ENCODE measurements at regions not wholly inside any gene's neighbourhood (a gene's known extent, or its start where the extent isn't known, plus 50 kb on each side); places are given as distances from the start of the nearest gene placed in this dataset.

DNA sequence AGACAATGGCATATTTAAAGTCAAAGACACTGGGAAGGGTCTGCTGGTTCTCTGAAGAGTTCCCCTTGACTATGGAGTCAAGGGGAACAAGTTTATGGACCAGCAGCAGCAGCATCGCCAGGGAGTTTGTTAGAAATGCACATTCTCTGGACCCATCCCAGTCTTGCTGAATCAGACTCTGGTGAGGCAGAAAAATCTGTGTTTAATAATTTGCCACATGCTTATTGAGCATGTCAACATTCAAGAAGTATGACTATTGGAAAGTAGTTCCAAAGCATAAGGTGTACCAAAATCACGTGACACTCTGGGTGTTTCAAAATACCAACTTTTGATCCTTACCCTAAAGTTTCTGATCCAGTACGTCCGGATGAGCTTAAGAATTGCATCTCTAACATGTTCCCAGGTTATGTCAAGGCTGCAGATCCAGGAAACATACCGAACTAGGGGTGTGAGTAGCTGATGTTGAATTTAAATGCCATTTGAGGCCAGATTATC is 853.8 kb downstream of the TMEM182 start:
- TF ChIP-seq, protein P1, sequence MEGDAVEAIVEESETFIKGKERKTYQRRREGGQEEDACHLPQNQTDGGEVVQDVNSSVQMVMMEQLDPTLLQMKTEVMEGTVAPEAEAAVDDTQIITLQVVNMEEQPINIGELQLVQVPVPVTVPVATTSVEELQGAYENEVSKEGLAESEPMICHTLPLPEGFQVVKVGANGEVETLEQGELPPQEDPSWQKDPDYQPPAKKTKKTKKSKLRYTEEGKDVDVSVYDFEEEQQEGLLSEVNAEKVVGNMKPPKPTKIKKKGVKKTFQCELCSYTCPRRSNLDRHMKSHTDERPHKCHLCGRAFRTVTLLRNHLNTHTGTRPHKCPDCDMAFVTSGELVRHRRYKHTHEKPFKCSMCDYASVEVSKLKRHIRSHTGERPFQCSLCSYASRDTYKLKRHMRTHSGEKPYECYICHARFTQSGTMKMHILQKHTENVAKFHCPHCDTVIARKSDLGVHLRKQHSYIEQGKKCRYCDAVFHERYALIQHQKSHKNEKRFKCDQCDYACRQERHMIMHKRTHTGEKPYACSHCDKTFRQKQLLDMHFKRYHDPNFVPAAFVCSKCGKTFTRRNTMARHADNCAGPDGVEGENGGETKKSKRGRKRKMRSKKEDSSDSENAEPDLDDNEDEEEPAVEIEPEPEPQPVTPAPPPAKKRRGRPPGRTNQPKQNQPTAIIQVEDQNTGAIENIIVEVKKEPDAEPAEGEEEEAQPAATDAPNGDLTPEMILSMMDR (optimal IDR thresholded peaks at IDR 0.05 in 1 of 3, IDR thresholded peaks at IDR 0.05 in 1 of 3, conservative IDR thresholded peaks at IDR 0.05 in 1 of 3; ENCODE audit: extremely low read depth in 1 of 3, insufficient read depth in 2 of 3, low read length in 3 of 3) = no peak
- no peak for TF ChIP-seq EZH2 (IDR thresholded peaks at IDR 0.05; ENCODE audit: low read length)
